SK-N-SH (cell line): ENCODE measurements at regions not wholly inside any gene's neighbourhood (a gene's known extent, or its start where the extent isn't known, plus 50 kb on each side); places are given as distances from the start of the nearest gene placed in this dataset.

Experiments used
- CTCF ChIA-PET: fragments of 300-600, 350-600 bp; formaldehyde crosslinking; extraction: SDS; loops from one replicate; lab custom pipeline; 2021; lab: Yijun Ruan, JAX
- POLR2A ChIA-PET: fragments of 350-600 bp; sonication (Branson Sonifier 250); formaldehyde crosslinking; extraction: SDS; loops from one replicate; lab custom pipeline; 2020; ENCODE audit warnings: antibody characterized with exemption, inconsistent platforms; lab: Yijun Ruan, JAX
- DNase-seq: peaks from one replicate; pipeline ENCODE4 v3.0.0; 2012
- H2AFZ ChIP-seq: fragments of 200-600 bp; sonication (generic); 2 replicates; pipeline ENCODE4 v1.8.1; 2016; ENCODE audit warnings: antibody characterized with exemption, mild to moderate bottlenecking, low read depth
- H3F3A ChIP-seq: fragments of 200-600 bp; sonication (generic); replicated peaks from 2 replicates; pipeline ENCODE3; 2016; ENCODE audit warnings: antibody characterized with exemption, mild to moderate bottlenecking; ENCODE audit not compliant: insufficient read depth
- H3K27ac ChIP-seq, 2 experiments: fragments of 200-500 bp in 1 of 2; fragments of 200-600 bp in 1 of 2; sonication (Bioruptor generic) in 1 of 2; sonication (generic), shearing (Covaris generic) in 1 of 2; 2 replicates each; pipeline versions ENCODE4 v1.5.1 to v1.6.1; 2014 to 2016; ENCODE audit warnings: low read depth in 2 of 2, inconsistent platforms in 1 of 2, low read length in 1 of 2, mild to moderate bottlenecking in 1 of 2, mixed read lengths in 1 of 2
- H3K27me3 ChIP-seq: fragments of 200-600 bp; sonication (generic), shearing (Covaris generic); 2 replicates; pipeline ENCODE4 v1.6.1; 2016; ENCODE audit warnings: mixed run types; ENCODE audit not compliant: insufficient read depth
- H3K36me3 ChIP-seq, 2 experiments: fragments of 200-500 bp in 1 of 2; fragments of 200-600 bp in 1 of 2; sonication (Bioruptor generic) in 1 of 2; sonication (generic) in 1 of 2; replicated peaks in 1 of 2; 2 replicates each; pipeline versions ENCODE3 to v1.5.1; 2014 to 2016; ENCODE audit warnings: low read length in 1 of 2, mild to moderate bottlenecking in 1 of 2; ENCODE audit not compliant: insufficient read depth in 2 of 2, control insufficient read depth in 1 of 2
- H3K4me1 ChIP-seq, 2 experiments: fragments of 200-500 bp in 1 of 2; fragments of 200-600 bp in 1 of 2; sonication (Bioruptor generic) in 1 of 2; sonication (generic), shearing (Covaris generic) in 1 of 2; 2 replicates each; pipeline versions ENCODE4 v1.5.1 to v1.6.1; 2014 to 2016; ENCODE audit warnings: low read depth in 1 of 2, low read length in 1 of 2, mixed run types in 1 of 2; ENCODE audit not compliant: insufficient read depth in 2 of 2, control insufficient read depth in 1 of 2
- H3K4me2 ChIP-seq: fragments of 200-600 bp; sonication (generic), shearing (Covaris generic); 2 replicates; pipeline ENCODE4 v1.6.1; 2017; ENCODE audit warnings: mixed run types
- H3K4me3 ChIP-seq, 2 experiments: fragments of 200-500 bp in 1 of 2; fragments of 200-600 bp in 1 of 2; sonication (Bioruptor generic) in 1 of 2; sonication (generic), shearing (Covaris generic) in 1 of 2; 2 replicates each; pipeline versions ENCODE4 v1.5.1 to v1.8.1; 2014 to 2016; ENCODE audit warnings: low read depth in 2 of 2, inconsistent platforms in 1 of 2, low read length in 1 of 2, mild to moderate bottlenecking in 1 of 2, mixed read lengths in 1 of 2, moderate library complexity in 1 of 2
- H3K79me2 ChIP-seq: fragments of 200-600 bp; sonication (generic); 2 replicates; pipeline ENCODE4 v1.8.1; 2017; ENCODE audit warnings: mild to moderate bottlenecking; ENCODE audit not compliant: insufficient read depth
- H3K9ac ChIP-seq: fragments of 200-600 bp; sonication (generic); 2 replicates; pipeline ENCODE4 v1.6.1; 2017; ENCODE audit warnings: mixed run types
- H3K9me2 ChIP-seq: fragments of 200-600 bp; sonication (generic); 2 replicates; pipeline ENCODE4 v1.6.1; 2017; ENCODE audit warnings: mixed run types
- H3K9me3 ChIP-seq: fragments of 200-600 bp; sonication (generic); 2 replicates; pipeline ENCODE4 v1.6.1; 2017; ENCODE audit warnings: mixed run types, mild to moderate bottlenecking, moderate library complexity
- H4K20me1 ChIP-seq: fragments of 200-600 bp; sonication (generic); 2 replicates; pipeline ENCODE4 v1.6.1; 2017; ENCODE audit warnings: mild to moderate bottlenecking, mixed run types; ENCODE audit not compliant: insufficient read depth
- CHD2 ChIP-seq: fragments of 150-350 bp; IDR thresholded peaks from 2 replicates; pipeline ENCODE4 v1.6.1; 2018; ENCODE audit warnings: low read length; ENCODE audit not compliant: partially characterized antibody
- CTCF ChIP-seq: fragments of 200-600 bp; sonication (generic); IDR thresholded peaks from 2 replicates; pipeline ENCODE4 v1.6.1; 2017; ENCODE audit warnings: antibody characterized with exemption, mild to moderate bottlenecking, moderate library complexity
- EP300 ChIP-seq, 2 experiments: IDR thresholded peaks; 2 replicates each; pipeline versions ENCODE4 v1.4.0 to v1.6.1; 2012; ENCODE audit warnings: borderline replicate concordance in 1 of 2, low read depth in 1 of 2, low read length in 1 of 2
- EZH2phosphoT487 ChIP-seq: fragments of 200-600 bp; sonication (generic); IDR thresholded peaks from 2 replicates; pipeline ENCODE4 v1.6.1; 2017; ENCODE audit warnings: low read depth, mixed run types, mild to moderate bottlenecking, antibody characterized with exemption, moderate library complexity, borderline replicate concordance
- FOSL2 ChIP-seq: IDR thresholded peaks from 2 replicates; pipeline ENCODE4 v1.4.0; 2012; ENCODE audit warnings: low read depth, mild to moderate bottlenecking, moderate library complexity, borderline replicate concordance
- FOXJ3 ChIP-seq: sonication (generic); formaldehyde crosslinking; IDR thresholded peaks from 2 replicates; pipeline ENCODE4 v1.5.1; 2020; ENCODE audit warnings: mild to moderate bottlenecking, missing genetic modification reagents
- FOXM1 ChIP-seq: IDR thresholded peaks from 2 replicates; pipeline ENCODE4 v1.4.0; 2012; ENCODE audit warnings: low read depth, mild to moderate bottlenecking
- GABPA ChIP-seq: IDR thresholded peaks from 2 replicates; pipeline ENCODE4 v1.4.0; 2012; ENCODE audit warnings: low read depth, mild to moderate bottlenecking
- IRF3 ChIP-seq: fragments of 150-350 bp; IDR thresholded peaks from 2 replicates; pipeline ENCODE4 v1.6.1; 2016; ENCODE audit warnings: mild to moderate bottlenecking, low read depth, low read length
- JUND ChIP-seq: IDR thresholded peaks from 2 replicates; pipeline ENCODE4 v1.4.0; 2012
- MAX ChIP-seq: IDR thresholded peaks from 2 replicates; pipeline ENCODE4 v1.4.0; 2012; ENCODE audit warnings: low read depth
- MEF2A ChIP-seq: IDR thresholded peaks from 2 replicates; pipeline ENCODE4 v1.4.0; 2012; ENCODE audit warnings: low read depth, borderline replicate concordance
- MXI1 ChIP-seq: IDR thresholded peaks from 2 replicates; pipeline ENCODE4 v1.6.1; 2012; ENCODE audit warnings: mild to moderate bottlenecking, low read depth, low read length, improper control_type of control experiment
- NFIC ChIP-seq: IDR thresholded peaks from 2 replicates; pipeline ENCODE4 v1.4.0; 2012; ENCODE audit warnings: borderline replicate concordance
- NRF1 ChIP-seq: IDR thresholded peaks from 2 replicates; pipeline ENCODE4 v1.6.1; 2012; ENCODE audit warnings: low read depth, mild to moderate bottlenecking, low read length
- PBX3 ChIP-seq: IDR thresholded peaks from 2 replicates; pipeline ENCODE4; 2012
- POLR2AphosphoS5 ChIP-seq: IDR thresholded peaks from 2 replicates; pipeline ENCODE4 v1.6.1; 2012; ENCODE audit warnings: low read depth, low read length
- RCOR1 ChIP-seq: fragments of 150-350 bp; IDR thresholded peaks from 2 replicates; pipeline ENCODE4 v1.6.1; 2017; ENCODE audit warnings: antibody characterized with exemption, low read length
- RFX5 ChIP-seq: IDR thresholded peaks from 2 replicates; pipeline ENCODE4 v1.6.1; 2012; ENCODE audit warnings: mild to moderate bottlenecking, improper control_type of control experiment, low read length
- RXRA ChIP-seq: IDR thresholded peaks from 2 replicates; pipeline ENCODE4 v1.4.0; 2012; ENCODE audit warnings: low read depth, mild to moderate bottlenecking, borderline replicate concordance
- SIN3A ChIP-seq: IDR thresholded peaks from 2 replicates; pipeline ENCODE4 v1.6.1; 2012; ENCODE audit warnings: low read depth, mild to moderate bottlenecking, low read length, moderate library complexity, borderline replicate concordance
- SMC3 ChIP-seq: IDR thresholded peaks from 2 replicates; pipeline ENCODE4 v1.6.1; 2012; ENCODE audit warnings: low read depth, low read length, improper control_type of control experiment
- TAF1 ChIP-seq: IDR thresholded peaks from 2 replicates; pipeline ENCODE4 v1.6.1; 2012; ENCODE audit warnings: low read depth, mild to moderate bottlenecking, low read length, moderate library complexity, borderline replicate concordance
- TCF12 ChIP-seq: IDR thresholded peaks from 2 replicates; pipeline ENCODE4 v1.4.0; 2012
- TEAD4 ChIP-seq: IDR thresholded peaks from 2 replicates; pipeline ENCODE4 v1.4.0; 2012; ENCODE audit warnings: mild to moderate bottlenecking, borderline replicate concordance; ENCODE audit not compliant: insufficient read depth
- USF2 ChIP-seq: fragments of 150-350 bp; IDR thresholded peaks from 2 replicates; pipeline ENCODE4 v1.6.1; 2017; ENCODE audit warnings: antibody characterized with exemption, low read length, low read depth, borderline replicate concordance
- YY1 ChIP-seq: IDR thresholded peaks from 2 replicates; pipeline ENCODE4 v1.4.0; 2012; ENCODE audit warnings: low read depth, mild to moderate bottlenecking
- ZBTB33 ChIP-seq: IDR thresholded peaks from 2 replicates; pipeline ENCODE4 v1.4.0; 2012; ENCODE audit warnings: low read depth, borderline replicate concordance
- WGBS: methylation state at CpG from one replicate; pipeline ENCODE4 v1.1.6; 2017; ENCODE audit warnings: low lambda C conversion rate; 5-methylcytosine and 5-hydroxymethylcytosine counted together

- Histone ChIP-seq H3K4me2 (peak overlapping the region; percentile 63; the same call in 1 of the 2 replicates), H3K9ac (peak overlapping the region; percentile 34; the same call in 1 of the 2 replicates), H2AFZ (peak overlapping the region; percentile 85), H3K27me3 (no peaks in the 10 kb centered on the region), H3K79me2 (no peaks in the 10 kb centered on the region), H3F3A (peaks cover 20% of the 10 kb centered on the region), H3K36me3 (no peaks in the 10 kb centered on the region), H3K4me3 (peak overlapping the region; percentile 21; a peak in 3 of 4 replicates), H3K9me3 (no peaks in the 10 kb centered on the region), H3K27ac (peak overlapping the region; percentile 75 to 78; a peak in 3 of 4 replicates), H4K20me1 (no peaks in the 10 kb centered on the region), H3K4me1 (no peaks in the 10 kb centered on the region; a peak in 1 of 4 replicates), H3K9me2 (0 out of 2 replicates have a peak, but pooled peaks cover 6% of the 10 kb centered on the region)
- WGBS = 10% methylated on average over 4 of the region's 4 CpGs
- ChIA-PET POLR2A (no interaction called here), CTCF (interaction anchor here (1.8 kb wide), 1 partner anchor 13 kb away, joined by 4 read pairs; no protein-coding TSS in a partner anchor)
- DNase-seq = no peak
- TF ChIP-seq FOSL2 (peak; percentile 70; the same call in 1 of the 2 replicates), CTCF (no peak), SMC3 (no peak), MXI1 (no peak), EP300 (IDR thresholded peaks at IDR 0.05; ENCODE audit: borderline replicate concordance in 1 of 2, low read depth in 1 of 2, low read length in 1 of 2) (peak in 1 of 2 experiments; percentile 65; a peak in 2 of 4 replicates), POLR2AphosphoS5 (peak; percentile 37; the same call in 1 of the 2 replicates), MAX (0 out of 2 replicates have a peak, but pooled peaks have one; percentile 19), JUND (peak; percentile 85), PBX3 (peak; percentile 51), TAF1 (no peak), FOXJ3 (CRISPR knock-in tag) (no peak), USF2 (no peak), NFIC (peak; percentile 23; the same call in 1 of the 2 replicates), YY1 (no peak), FOXM1 (peak; percentile 51; the same call in 1 of the 2 replicates), CHD2 (no peak), SIN3A (no peak), EZH2phosphoT487 (no peak), RFX5 (no peak), ZBTB33 (no peak), IRF3 (no peak), RCOR1 (no peak), GABPA (no peak), NRF1 (no peak), MEF2A (no peak), TCF12 (peak; percentile 82), TEAD4 (peak; percentile 94), RXRA (peak; percentile 48; the same call in 1 of the 2 replicates)
These were observed 1007.2 kb upstream of the ALCAM start for GRCh38 chr3:104359546-104359945.
